ENCODE measurements at regions not wholly inside any gene's neighbourhood (a gene's known extent, or its start where the extent isn't known, plus 50 kb on each side); places are given as distances from the start of the nearest gene placed in this dataset.

GRCh38 chr16:73629011-73629410, 581.1 kb upstream of the ZFHX3 start (continued):
- TF ChIP-seq, protein P1, sequence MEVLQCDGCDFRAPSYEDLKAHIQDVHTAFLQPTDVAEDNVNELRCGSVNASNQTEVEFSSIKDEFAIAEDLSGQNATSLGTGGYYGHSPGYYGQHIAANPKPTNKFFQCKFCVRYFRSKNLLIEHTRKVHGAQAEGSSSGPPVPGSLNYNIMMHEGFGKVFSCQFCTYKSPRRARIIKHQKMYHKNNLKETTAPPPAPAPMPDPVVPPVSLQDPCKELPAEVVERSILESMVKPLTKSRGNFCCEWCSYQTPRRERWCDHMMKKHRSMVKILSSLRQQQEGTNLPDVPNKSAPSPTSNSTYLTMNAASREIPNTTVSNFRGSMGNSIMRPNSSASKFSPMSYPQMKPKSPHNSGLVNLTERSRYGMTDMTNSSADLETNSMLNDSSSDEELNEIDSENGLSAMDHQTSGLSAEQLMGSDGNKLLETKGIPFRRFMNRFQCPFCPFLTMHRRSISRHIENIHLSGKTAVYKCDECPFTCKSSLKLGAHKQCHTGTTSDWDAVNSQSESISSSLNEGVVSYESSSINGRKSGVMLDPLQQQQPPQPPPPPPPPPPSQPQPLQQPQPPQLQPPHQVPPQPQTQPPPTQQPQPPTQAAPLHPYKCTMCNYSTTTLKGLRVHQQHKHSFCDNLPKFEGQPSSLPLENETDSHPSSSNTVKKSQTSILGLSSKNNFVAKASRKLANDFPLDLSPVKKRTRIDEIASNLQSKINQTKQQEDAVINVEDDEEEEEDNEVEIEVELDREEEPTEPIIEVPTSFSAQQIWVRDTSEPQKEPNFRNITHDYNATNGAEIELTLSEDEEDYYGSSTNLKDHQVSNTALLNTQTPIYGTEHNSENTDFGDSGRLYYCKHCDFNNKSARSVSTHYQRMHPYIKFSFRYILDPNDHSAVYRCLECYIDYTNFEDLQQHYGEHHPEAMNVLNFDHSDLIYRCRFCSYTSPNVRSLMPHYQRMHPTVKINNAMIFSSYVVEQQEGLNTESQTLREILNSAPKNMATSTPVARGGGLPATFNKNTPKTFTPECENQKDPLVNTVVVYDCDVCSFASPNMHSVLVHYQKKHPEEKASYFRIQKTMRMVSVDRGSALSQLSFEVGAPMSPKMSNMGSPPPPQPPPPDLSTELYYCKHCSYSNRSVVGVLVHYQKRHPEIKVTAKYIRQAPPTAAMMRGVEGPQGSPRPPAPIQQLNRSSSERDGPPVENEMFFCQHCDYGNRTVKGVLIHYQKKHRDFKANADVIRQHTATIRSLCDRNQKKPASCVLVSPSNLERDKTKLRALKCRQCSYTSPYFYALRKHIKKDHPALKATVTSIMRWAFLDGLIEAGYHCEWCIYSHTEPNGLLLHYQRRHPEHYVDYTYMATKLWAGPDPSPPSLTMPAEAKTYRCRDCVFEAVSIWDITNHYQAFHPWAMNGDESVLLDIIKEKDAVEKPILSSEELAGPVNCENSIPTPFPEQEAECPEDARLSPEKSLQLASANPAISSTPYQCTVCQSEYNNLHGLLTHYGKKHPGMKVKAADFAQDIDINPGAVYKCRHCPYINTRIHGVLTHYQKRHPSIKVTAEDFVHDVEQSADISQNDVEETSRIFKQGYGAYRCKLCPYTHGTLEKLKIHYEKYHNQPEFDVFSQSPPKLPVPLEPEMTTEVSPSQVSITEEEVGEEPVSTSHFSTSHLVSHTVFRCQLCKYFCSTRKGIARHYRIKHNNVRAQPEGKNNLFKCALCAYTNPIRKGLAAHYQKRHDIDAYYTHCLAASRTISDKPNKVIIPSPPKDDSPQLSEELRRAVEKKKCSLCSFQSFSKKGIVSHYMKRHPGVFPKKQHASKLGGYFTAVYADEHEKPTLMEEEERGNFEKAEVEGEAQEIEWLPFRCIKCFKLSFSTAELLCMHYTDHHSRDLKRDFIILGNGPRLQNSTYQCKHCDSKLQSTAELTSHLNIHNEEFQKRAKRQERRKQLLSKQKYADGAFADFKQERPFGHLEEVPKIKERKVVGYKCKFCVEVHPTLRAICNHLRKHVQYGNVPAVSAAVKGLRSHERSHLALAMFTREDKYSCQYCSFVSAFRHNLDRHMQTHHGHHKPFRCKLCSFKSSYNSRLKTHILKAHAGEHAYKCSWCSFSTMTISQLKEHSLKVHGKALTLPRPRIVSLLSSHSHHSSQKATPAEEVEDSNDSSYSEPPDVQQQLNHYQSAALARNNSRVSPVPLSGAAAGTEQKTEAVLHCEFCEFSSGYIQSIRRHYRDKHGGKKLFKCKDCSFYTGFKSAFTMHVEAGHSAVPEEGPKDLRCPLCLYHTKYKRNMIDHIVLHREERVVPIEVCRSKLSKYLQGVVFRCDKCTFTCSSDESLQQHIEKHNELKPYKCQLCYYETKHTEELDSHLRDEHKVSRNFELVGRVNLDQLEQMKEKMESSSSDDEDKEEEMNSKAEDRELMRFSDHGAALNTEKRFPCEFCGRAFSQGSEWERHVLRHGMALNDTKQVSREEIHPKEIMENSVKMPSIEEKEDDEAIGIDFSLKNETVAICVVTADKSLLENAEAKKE (CRISPR knock-in tag; IDR thresholded peaks at IDR 0.05), result no peak
- TF ChIP-seq ETS1 (IDR thresholded peaks at IDR 0.05), result no peak
- no peak for TF ChIP-seq CTCF (conservative IDR thresholded peaks at IDR 0.05; ENCODE audit: low read depth in 2 of 2)
- no peak for TF ChIP-seq EZH2 (IDR thresholded peaks at IDR 0.05; ENCODE audit: low read depth, unreplicated experiment)

DNA sequence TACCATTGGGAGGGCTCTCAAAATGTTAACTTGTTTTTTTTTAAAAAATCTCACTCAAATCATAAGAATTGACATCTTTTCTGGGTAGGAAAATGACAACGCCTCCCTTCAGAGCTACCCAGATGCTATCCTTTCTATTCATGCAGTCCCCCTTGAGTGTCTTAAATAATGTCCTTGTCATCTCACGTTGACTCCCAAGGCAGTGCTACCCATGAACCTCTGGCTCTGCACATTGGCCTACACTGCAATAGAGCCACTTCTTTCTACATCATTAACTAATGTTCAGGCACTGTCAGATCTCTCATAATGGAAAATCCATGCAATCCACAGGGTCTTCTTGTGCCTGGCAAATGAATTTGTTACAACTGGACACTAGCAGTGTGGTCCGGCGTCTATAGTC, 569.8 kb upstream of the ZFHX3 start:
- H3K9me2 ChIP-seq (ENCODE audit: insufficient read depth), result 0 out of 2 replicates have a peak, but pooled peaks cover 6% of the 10 kb centered on the region
- no peaks in the 10 kb centered on the region for H3K79me2 ChIP-seq (replicated peaks; ENCODE audit: insufficient read depth)
- H3K4me2 ChIP-seq, result no peak overlapping the region
- H3K4me3 ChIP-seq, result no peak overlapping the region
- H3K4me3 Mint-ChIP-seq, result no peak overlapping the region
- no peak overlapping the region for H2AFZ ChIP-seq
- no peaks in the 10 kb centered on the region for H4K20me1 ChIP-seq (replicated peaks; ENCODE audit: insufficient read depth)
- peaks cover 9% of the 10 kb centered on the region for H3K4me1 Mint-ChIP-seq
- peaks cover 7% of the 10 kb centered on the region for H3K4me1 ChIP-seq (ENCODE audit: insufficient read depth)
- no peak overlapping the region for H3K27ac Mint-ChIP-seq
- ATAC-seq (no peak), DNase-seq (ENCODE audit: low spot score) (no peak)
- no peaks in the 10 kb centered on the region for H3K9me3 Mint-ChIP-seq
- H3K36me3 Mint-ChIP-seq (ENCODE audit: low read depth), result no peaks in the 10 kb centered on the region
- H3K36me3 ChIP-seq (ENCODE audit: insufficient read depth), result no peaks in the 10 kb centered on the region
- H3K27me3 Mint-ChIP-seq (ENCODE audit: insufficient read depth, low read depth, poor library complexity), result peaks cover 2% of the 10 kb centered on the region
- H3K27me3 ChIP-seq (ENCODE audit: insufficient read depth), result no peaks in the 10 kb centered on the region
- H3K27ac ChIP-seq (ENCODE audit: low read depth), result no peak overlapping the region
- no peaks in the 10 kb centered on the region for H3F3A ChIP-seq (replicated peaks; ENCODE audit: low read depth)
- TF ChIP-seq EZH2phosphoT487 (IDR thresholded peaks at IDR 0.05; ENCODE audit: unreplicated experiment), result no peak
- TF ChIP-seq, protein P1 (CRISPR knock-in tag; IDR thresholded peaks at IDR 0.05), result no peak
- no peak for TF ChIP-seq ZNF114 (CRISPR knock-in tag; IDR thresholded peaks at IDR 0.05)
